Body of pancreas (tissue), 4 donors: ENCODE measurements at regions not wholly inside any gene's neighbourhood (a gene's known extent, or its start where the extent isn't known, plus 50 kb on each side); places are given as distances from the start of the nearest gene placed in this dataset.

Source experiments
- ATAC-seq: fragments of 150-250 bp; one replicate; pipeline ENCODE4 v1.9.1; 2016
- DNase-seq, 4 donors: peaks; one replicate each; pipeline ENCODE4 v3.0.0-alpha.2; 2019
- H3K27ac ChIP-seq, 4 donors: fragments of 200-600 bp; sonication (generic); 1 replicate in 3 of 4; 2 replicates in 1 of 4; pipeline versions ENCODE4 v1.5.1 to v1.6.1; 2016 to 2019; ENCODE audit warnings: mild to moderate bottlenecking in 1 of 4, mixed read lengths in 1 of 4, moderate library complexity in 1 of 4
- H3K27me3 ChIP-seq, 2 donors: fragments of 200-600 bp; sonication (generic); one replicate each; pipeline ENCODE4 v1.6.0; 2016; ENCODE audit warnings: mild to moderate bottlenecking in 1 of 2
- H3K36me3 ChIP-seq, 2 donors: fragments of 200-600 bp; sonication (generic); replicated peaks in 1 of 2; 2 replicates each; pipeline ENCODE4 v1.5.1; 2016; ENCODE audit warnings: low read depth in 2 of 2; ENCODE audit not compliant: insufficient read depth in 1 of 2
- H3K4me1 ChIP-seq: fragments of 200-600 bp; sonication (generic); one replicate; pipeline ENCODE4 v1.6.0; 2016
- H3K4me3 ChIP-seq, 2 donors: fragments of 200-600 bp; sonication (generic); 1 replicate in 1 of 2; 2 replicates in 1 of 2; pipeline ENCODE4 v1.5.1; 2016 to 2019
- H3K9me3 ChIP-seq, 3 donors: fragments of 200-600 bp; sonication (generic); 1 replicate in 2 of 3; 2 replicates in 1 of 3; pipeline ENCODE4 v1.5.1; 2016
- CTCF ChIP-seq, 7 experiments: fragments of 450-650 bp in 4 of 7; fragments of 200-600 bp in 3 of 7; sonication (generic) in 3 of 7; IDR thresholded peaks; one replicate each; pipeline ENCODE4 v1.5.1; 2016 to 2019; ENCODE audit warnings: antibody characterized with exemption in 7 of 7
- POLR2A ChIP-seq, 3 donors: fragments of 450-650 bp; IDR thresholded peaks; one replicate each; pipeline ENCODE4 v1.6.1; 2016; ENCODE audit warnings: antibody characterized with exemption in 3 of 3, mild to moderate bottlenecking in 2 of 3
- WGBS, 2 donors: methylation state at CpG; one replicate each; pipeline ENCODE4 v1.1.5; 2017; 5-methylcytosine and 5-hydroxymethylcytosine counted together
- intact Hi-C: fragments of 100-400 bp; cut with DNase I; formaldehyde crosslinking; loops from one replicate; pipeline ENCODE4 v1.15.1; 2023

GRCh38 chr12:113619202-113619601 is 147.5 kb upstream of the LHX5 start:
- no peak overlapping the region for H3K4me3 ChIP-seq
- no peak overlapping the region for H3K27ac ChIP-seq
- intact Hi-C loops, result no loop called here
- DNase-seq (no peak), ATAC-seq (no peak)
- H3K9me3 ChIP-seq, result no peaks in the 10 kb centered on the region
- WGBS, 2 donors, result 3 to 18% methylated on average over 4 to 5 of the region's 5 CpGs
- H3K36me3 ChIP-seq, result no peaks in the 10 kb centered on the region
- H3K4me1 ChIP-seq, result no peaks in the 10 kb centered on the region
- H3K27me3 ChIP-seq, result no peaks in the 10 kb centered on the region
- no peak for TF ChIP-seq CTCF (IDR thresholded peaks at IDR 0.05)
- TF ChIP-seq POLR2A (IDR thresholded peaks at IDR 0.05), result no peak

- DNase-seq, result no peak
- H3K4me3 ChIP-seq, result no peak overlapping the region
- H3K4me1 ChIP-seq, result no peaks in the 10 kb centered on the region
- H3K27ac ChIP-seq, result no peak overlapping the region
- intact Hi-C loops, result no loop called here
- H3K36me3 ChIP-seq, result no peaks in the 10 kb centered on the region
- H3K27me3 ChIP-seq, result peaks cover 0 to 15% of the 10 kb centered on the region in 2 donors
- no peak for ATAC-seq
- WGBS, 2 donors, result 71 to 97% methylated on average over 2 of the region's 2 CpGs
- no peaks in the 10 kb centered on the region for H3K9me3 ChIP-seq
- no peak for TF ChIP-seq POLR2A (IDR thresholded peaks at IDR 0.05)
- no peak for TF ChIP-seq CTCF (IDR thresholded peaks at IDR 0.05)
These were observed 141.7 kb upstream of the LHX5 start for GRCh38 chr12:113613414-113613813.

GRCh38 chr12:113612793-113613192 is 141.1 kb upstream of the LHX5 start:
- 5 to 18% methylated on average over 3 of the region's 3 CpGs for WGBS, 2 donors
- TF ChIP-seq CTCF (IDR thresholded peaks at IDR 0.05) (no peak), POLR2A (IDR thresholded peaks at IDR 0.05) (no peak)
- ATAC-seq (no peak), DNase-seq (no peak)
- Histone ChIP-seq H3K4me1 (no peaks in the 10 kb centered on the region), H3K4me3 (no peak overlapping the region), H3K27me3 (peaks cover 0 to 15% of the 10 kb centered on the region in 2 donors), H3K9me3 (no peaks in the 10 kb centered on the region), H3K36me3 (no peaks in the 10 kb centered on the region), H3K27ac (no peak overlapping the region)
- intact Hi-C loops, result no loop called here

- H3K36me3 ChIP-seq, result no peaks in the 10 kb centered on the region
- no peaks in the 10 kb centered on the region for H3K4me1 ChIP-seq
- intact Hi-C loops, result no loop called here
- no peak for DNase-seq
- ATAC-seq, result no peak
- no peak overlapping the region for H3K4me3 ChIP-seq
- no peaks in the 10 kb centered on the region for H3K9me3 ChIP-seq
- peaks cover 0 to 15% of the 10 kb centered on the region in 2 donors for H3K27me3 ChIP-seq
- TF ChIP-seq CTCF (IDR thresholded peaks at IDR 0.05) (no peak), POLR2A (IDR thresholded peaks at IDR 0.05) (no peak)
- 15 to 29% methylated on average over 16 of the region's 16 CpGs for WGBS, 2 donors
- H3K27ac ChIP-seq, result no peak overlapping the region
These were observed 140.5 kb upstream of the LHX5 start for GRCh38 chr12:113612076-113612728.

GRCh38 chr12:113611652-113612051 is 140.0 kb upstream of the LHX5 start:
- H3K9me3 ChIP-seq, result no peaks in the 10 kb centered on the region
- ATAC-seq (no peak), DNase-seq (no peak)
- intact Hi-C loops, result no loop called here
- no peaks in the 10 kb centered on the region for H3K36me3 ChIP-seq
- H3K27ac ChIP-seq, result no peak overlapping the region
- H3K4me3 ChIP-seq, result no peak overlapping the region
- 48 to 59% methylated on average over 8 of the region's 8 CpGs for WGBS, 2 donors
- peaks cover 0 to 15% of the 10 kb centered on the region in 2 donors for H3K27me3 ChIP-seq
- H3K4me1 ChIP-seq, result no peaks in the 10 kb centered on the region
- TF ChIP-seq CTCF (IDR thresholded peaks at IDR 0.05) (no peak), POLR2A (IDR thresholded peaks at IDR 0.05) (no peak)
